ENCODE measurements at regions not wholly inside any gene's neighbourhood (a gene's known extent, or its start where the extent isn't known, plus 50 kb on each side); places are given as distances from the start of the nearest gene placed in this dataset.
A peak's percentile ranks its signal among the peaks of the same experiment; 100 is the strongest.

- no peak for TF ChIP-seq EZH2phosphoT487 (IDR thresholded peaks at IDR 0.05; ENCODE audit: low read depth, severe bottlenecking, unreplicated experiment)
- no peak for TF ChIP-seq CTCF (IDR thresholded peaks at IDR 0.05; ENCODE audit: poor library complexity)
- Histone ChIP-seq H3K4me1 (ENCODE audit: insufficient read depth) (peaks cover 9% of the 10 kb centered on the region), H3K4me2 (peak overlapping the region; percentile 37), H3K36me3 (replicated peaks; ENCODE audit: insufficient read depth, low read depth) (no peaks in the 10 kb centered on the region), H3K9me2 (replicated peaks; ENCODE audit: insufficient read depth) (no peaks in the 10 kb centered on the region), H3K27ac (peak overlapping the region; percentile 52), H3K27me3 (no peaks in the 10 kb centered on the region), H3K79me2 (no peaks in the 10 kb centered on the region), H3K4me3 (no peak overlapping the region), H2AFZ (no peak overlapping the region), H4K20me1 (ENCODE audit: insufficient read depth, poor library complexity, severe bottlenecking) (no peaks in the 10 kb centered on the region), H3K9me3 (ENCODE audit: low read depth) (no peaks in the 10 kb centered on the region)
- 64% methylated on average over 15 of the region's 15 CpGs for WGBS (ENCODE audit: low lambda C conversion rate, missing lambda C conversion rate)
- DNase-seq (ENCODE audit: low spot score): peak; percentile 42
These were observed 147.9 kb upstream of the NCOR2 start for GRCh38 chr12:124715121-124715990.

GRCh38 chr12:124713436-124714082 is 146.1 kb upstream of the NCOR2 start:
- Histone ChIP-seq H3K27me3 (no peaks in the 10 kb centered on the region), H3K9me2 (replicated peaks; ENCODE audit: insufficient read depth) (no peaks in the 10 kb centered on the region), H3K9me3 (ENCODE audit: low read depth) (no peaks in the 10 kb centered on the region), H3K36me3 (replicated peaks; ENCODE audit: insufficient read depth, low read depth) (no peaks in the 10 kb centered on the region), H2AFZ (no peak overlapping the region), H3K4me3 (no peak overlapping the region), H3K79me2 (no peaks in the 10 kb centered on the region), H3K4me1 (ENCODE audit: insufficient read depth) (peaks cover 5% of the 10 kb centered on the region), H3K4me2 (peak overlapping the region; percentile 34), H4K20me1 (ENCODE audit: insufficient read depth, poor library complexity, severe bottlenecking) (no peaks in the 10 kb centered on the region), H3K27ac (peak overlapping the region; percentile 60)
- TF ChIP-seq CTCF (IDR thresholded peaks at IDR 0.05; ENCODE audit: poor library complexity) (no peak), EZH2 (IDR thresholded peaks at IDR 0.05; ENCODE audit: borderline replicate concordance) (no peak), EZH2phosphoT487 (IDR thresholded peaks at IDR 0.05; ENCODE audit: low read depth, severe bottlenecking, unreplicated experiment) (no peak)
- peak; percentile 61 for DNase-seq (ENCODE audit: low spot score)
- 57% methylated on average over 17 of the region's 17 CpGs for WGBS (ENCODE audit: low lambda C conversion rate, missing lambda C conversion rate)

GRCh38 chr12:124713041-124713435 is 145.6 kb upstream of the NCOR2 start:
- Histone ChIP-seq H3K36me3 (replicated peaks; ENCODE audit: insufficient read depth, low read depth) (no peaks in the 10 kb centered on the region), H3K9me3 (ENCODE audit: low read depth) (no peaks in the 10 kb centered on the region), H3K79me2 (no peaks in the 10 kb centered on the region), H3K4me1 (ENCODE audit: insufficient read depth) (peaks cover 5% of the 10 kb centered on the region), H3K27me3 (no peaks in the 10 kb centered on the region), H3K4me2 (no peak overlapping the region), H4K20me1 (ENCODE audit: insufficient read depth, poor library complexity, severe bottlenecking) (no peaks in the 10 kb centered on the region), H3K9me2 (replicated peaks; ENCODE audit: insufficient read depth) (no peaks in the 10 kb centered on the region), H3K27ac (peak overlapping the region; percentile 52), H2AFZ (no peak overlapping the region), H3K4me3 (no peak overlapping the region)
- TF ChIP-seq EZH2 (IDR thresholded peaks at IDR 0.05; ENCODE audit: borderline replicate concordance) (no peak), EZH2phosphoT487 (IDR thresholded peaks at IDR 0.05; ENCODE audit: low read depth, severe bottlenecking, unreplicated experiment) (no peak), CTCF (IDR thresholded peaks at IDR 0.05; ENCODE audit: poor library complexity) (no peak)
- WGBS (ENCODE audit: low lambda C conversion rate, missing lambda C conversion rate): 95% methylated on average over 14 of the region's 14 CpGs
- no peak for DNase-seq (ENCODE audit: low spot score)

Measured in hepatocyte (in vitro differentiated cells).